ENCODE measurements at regions not wholly inside any gene's neighbourhood (a gene's known extent, or its start where the extent isn't known, plus 50 kb on each side); places are given as distances from the start of the nearest gene placed in this dataset.

GRCh38 chrX:9180623-9181022 is 146.7 kb upstream of the FAM9B start:
- TF ChIP-seq CTCF (IDR thresholded peaks at IDR 0.05) = no peak
- H3K27ac Mint-ChIP-seq = no peak overlapping the region
- no peak for DNase-seq
- no peaks in the 10 kb centered on the region for H3K36me3 Mint-ChIP-seq (ENCODE audit: low read depth)
- H3K9me3 Mint-ChIP-seq = no peaks in the 10 kb centered on the region
- peaks cover 3% of the 10 kb centered on the region for H3K27me3 Mint-ChIP-seq (ENCODE audit: insufficient read depth)
- peaks cover 19% of the 10 kb centered on the region for H3K4me1 Mint-ChIP-seq (ENCODE audit: low read depth)
- H3K4me3 Mint-ChIP-seq = no peak overlapping the region

DNA sequence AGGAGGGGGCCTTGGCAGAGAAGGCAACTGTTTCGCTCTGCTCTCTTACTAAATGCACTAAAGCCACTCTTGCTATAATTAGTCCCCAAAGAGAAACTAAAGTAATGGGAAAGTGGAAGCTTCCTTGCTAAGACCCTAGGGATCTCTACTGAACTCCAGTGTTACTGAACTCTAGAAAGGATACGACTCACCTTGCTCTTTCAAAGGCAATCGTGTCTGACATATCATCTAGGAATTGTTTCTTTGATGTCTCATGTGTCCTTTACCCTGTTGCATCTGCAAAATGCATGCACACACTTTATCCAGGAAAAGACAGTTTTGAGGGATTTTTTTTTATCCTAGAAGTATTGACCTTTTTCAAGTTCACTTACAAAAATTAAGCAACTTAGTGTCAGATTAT is 148.1 kb upstream of the FAM9B start:
- H3K27me3 Mint-ChIP-seq (ENCODE audit: insufficient read depth) = peaks cover 3% of the 10 kb centered on the region
- peaks cover 19% of the 10 kb centered on the region for H3K4me1 Mint-ChIP-seq (ENCODE audit: low read depth)
- H3K4me3 Mint-ChIP-seq = no peak overlapping the region
- no peaks in the 10 kb centered on the region for H3K36me3 Mint-ChIP-seq (ENCODE audit: low read depth)
- DNase-seq = no peak
- TF ChIP-seq CTCF (IDR thresholded peaks at IDR 0.05) = no peak
- no peaks in the 10 kb centered on the region for H3K9me3 Mint-ChIP-seq
- no peak overlapping the region for H3K27ac Mint-ChIP-seq

DNA sequence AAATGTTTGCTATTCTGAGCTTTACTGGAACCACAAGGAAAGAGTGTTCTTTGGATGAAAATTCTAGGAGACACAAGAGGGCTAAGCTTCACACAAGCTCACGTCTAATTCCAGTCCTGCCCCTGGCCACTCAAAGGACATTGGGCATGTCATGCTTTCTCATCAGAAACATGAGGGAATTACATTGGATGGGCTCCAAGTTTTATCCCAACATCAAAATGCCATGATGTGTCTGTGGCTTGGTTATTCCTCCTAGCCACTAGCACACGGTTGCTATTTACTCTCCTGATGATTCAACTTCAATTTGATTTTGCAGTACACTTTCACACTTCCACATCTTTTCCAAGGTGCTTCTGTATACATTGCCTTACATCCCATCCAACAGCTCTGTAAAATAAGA is 149.6 kb upstream of the FAM9B start:
- Mint-ChIP-seq H3K27me3 (ENCODE audit: insufficient read depth) (peaks cover 3% of the 10 kb centered on the region), H3K4me1 (ENCODE audit: low read depth) (peaks cover 19% of the 10 kb centered on the region), H3K27ac (no peak overlapping the region), H3K4me3 (no peak overlapping the region), H3K9me3 (no peaks in the 10 kb centered on the region), H3K36me3 (ENCODE audit: low read depth) (no peaks in the 10 kb centered on the region)
- no peak for TF ChIP-seq CTCF (IDR thresholded peaks at IDR 0.05)
- DNase-seq = no peak

DNA sequence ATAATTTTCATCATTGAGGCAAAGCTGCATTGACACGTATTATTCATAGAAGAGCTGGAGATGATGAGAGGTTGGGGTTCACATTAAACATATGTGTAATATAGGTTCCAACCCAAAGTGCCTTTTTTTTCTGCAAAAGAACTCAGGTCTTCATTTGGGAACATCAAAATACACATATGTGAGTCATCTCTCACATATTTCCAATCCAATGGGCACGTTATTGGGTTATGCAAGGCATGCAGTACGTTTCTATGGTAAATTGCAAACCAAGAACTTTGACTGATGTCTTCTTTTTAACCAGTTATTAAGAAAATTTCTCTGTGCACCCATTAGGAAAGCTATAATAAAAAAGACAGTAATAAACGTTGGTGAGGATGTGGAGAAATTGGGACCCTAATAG is 150.3 kb upstream of the FAM9B start:
- Mint-ChIP-seq H3K36me3 (ENCODE audit: low read depth) (no peaks in the 10 kb centered on the region), H3K4me1 (ENCODE audit: low read depth) (peaks cover 19% of the 10 kb centered on the region), H3K27me3 (ENCODE audit: insufficient read depth) (peaks cover 3% of the 10 kb centered on the region), H3K4me3 (no peak overlapping the region), H3K9me3 (no peaks in the 10 kb centered on the region), H3K27ac (no peak overlapping the region)
- DNase-seq = no peak
- no peak for TF ChIP-seq CTCF (IDR thresholded peaks at IDR 0.05)

- Mint-ChIP-seq H3K9me3 (no peaks in the 10 kb centered on the region), H3K27ac (no peak overlapping the region), H3K4me1 (ENCODE audit: low read depth) (peaks cover 11% of the 10 kb centered on the region), H3K27me3 (ENCODE audit: insufficient read depth) (peaks cover 2% of the 10 kb centered on the region), H3K36me3 (ENCODE audit: low read depth) (no peaks in the 10 kb centered on the region), H3K4me3 (no peak overlapping the region)
- no peak for TF ChIP-seq CTCF (IDR thresholded peaks at IDR 0.05)
- DNase-seq = no peak
Observed at GRCh38 chrX:9188117-9188516, 154.2 kb upstream of the FAM9B start.

GRCh38 chrX:9189286-9189685 is 155.4 kb upstream of the FAM9B start:
- Mint-ChIP-seq H3K4me3 (no peak overlapping the region), H3K27me3 (ENCODE audit: insufficient read depth) (no peaks in the 10 kb centered on the region; the same call in 1 of the 2 replicates), H3K27ac (no peak overlapping the region), H3K4me1 (ENCODE audit: low read depth) (peaks cover 4% of the 10 kb centered on the region), H3K36me3 (ENCODE audit: low read depth) (no peaks in the 10 kb centered on the region), H3K9me3 (no peaks in the 10 kb centered on the region)
- no peak for DNase-seq
- no peak for TF ChIP-seq CTCF (IDR thresholded peaks at IDR 0.05)
